Mesenchymal stem cell (in vitro differentiated cells and primary cell): ENCODE measurements at regions not wholly inside any gene's neighbourhood (a gene's known extent, or its start where the extent isn't known, plus 50 kb on each side); places are given as distances from the start of the nearest gene placed in this dataset.

ENCODE experiments used
- DNase-seq: peaks from one replicate; pipeline ENCODE4 v3.0.0-alpha.2; 2013
- H2AFZ ChIP-seq: one replicate; pipeline ENCODE4 v1.6.1; 2013; ENCODE audit warnings: low read depth, mild to moderate bottlenecking, control low read depth, inconsistent platforms, low read length, moderate library complexity
- H2AK5ac ChIP-seq: 2 replicates; pipeline ENCODE4 v1.6.1; 2013; ENCODE audit warnings: low read length, moderate library complexity, mild to moderate bottlenecking, inconsistent platforms; ENCODE audit not compliant: severe bottlenecking
- H2BK120ac ChIP-seq: one replicate; pipeline ENCODE4 v1.6.1; 2013; ENCODE audit warnings: low read depth, mild to moderate bottlenecking, inconsistent platforms, low read length, moderate library complexity
- H2BK12ac ChIP-seq, 2 experiments: one replicate each; pipeline ENCODE4 v1.6.1; 2013; ENCODE audit warnings: inconsistent platforms in 2 of 2, low read length in 2 of 2, mild to moderate bottlenecking in 2 of 2, moderate library complexity in 2 of 2, control low read depth in 1 of 2
- H2BK15ac ChIP-seq: one replicate; pipeline ENCODE4 v1.6.1; 2013; ENCODE audit warnings: mild to moderate bottlenecking, low read depth, inconsistent platforms; ENCODE audit not compliant: poor library complexity, severe bottlenecking
- H2BK5ac ChIP-seq: 2 replicates; pipeline ENCODE4 v1.6.1; 2013; ENCODE audit warnings: low read depth, mild to moderate bottlenecking, low read length, control low read depth, inconsistent platforms; ENCODE audit not compliant: poor library complexity, severe bottlenecking
- H3K14ac ChIP-seq, 2 experiments: one replicate each; pipeline ENCODE4 v1.6.1; 2013; ENCODE audit warnings: inconsistent platforms in 2 of 2, low read length in 2 of 2, control low read depth in 1 of 2, mild to moderate bottlenecking in 1 of 2, moderate library complexity in 1 of 2
- H3K18ac ChIP-seq, 2 experiments: one replicate each; pipeline ENCODE4 v1.6.1; 2013; ENCODE audit warnings: inconsistent platforms in 2 of 2, low read length in 2 of 2, control low read depth in 1 of 2, low read depth in 1 of 2, mild to moderate bottlenecking in 1 of 2
- H3K23ac ChIP-seq, 2 experiments: one replicate each; pipeline ENCODE4 v1.6.1; 2013; ENCODE audit warnings: inconsistent platforms in 2 of 2, low read length in 2 of 2, mild to moderate bottlenecking in 2 of 2, moderate library complexity in 2 of 2, control low read depth in 1 of 2
- H3K27ac ChIP-seq: 2 replicates; pipeline ENCODE4 v1.5.1; 2013; ENCODE audit warnings: mild to moderate bottlenecking, moderate library complexity, low read length, control low read depth, inconsistent platforms; ENCODE audit not compliant: poor library complexity, severe bottlenecking
- H3K27me3 ChIP-seq, 2 experiments: 2 replicates each; pipeline versions ENCODE4 v1.6.1 to v1.7.0; 2013; ENCODE audit warnings: low read length in 2 of 2, mild to moderate bottlenecking in 2 of 2, moderate library complexity in 2 of 2, control low read depth in 1 of 2, inconsistent platforms in 1 of 2; ENCODE audit not compliant: control insufficient read depth in 1 of 2, insufficient read depth in 1 of 2
- H3K36me3 ChIP-seq, 2 experiments: 2 replicates each; pipeline versions ENCODE4 v1.6.1 to v1.7.0; 2013; ENCODE audit warnings: low read length in 2 of 2, control low read depth in 1 of 2, inconsistent platforms in 1 of 2, low read depth in 1 of 2, mild to moderate bottlenecking in 1 of 2; ENCODE audit not compliant: insufficient read depth in 2 of 2, control insufficient read depth in 1 of 2
- H3K4ac ChIP-seq, 2 experiments: one replicate each; pipeline ENCODE4 v1.6.1; 2013; ENCODE audit warnings: inconsistent platforms in 2 of 2, low read length in 2 of 2, mild to moderate bottlenecking in 2 of 2, moderate library complexity in 2 of 2, control low read depth in 1 of 2, low read depth in 1 of 2
- H3K4me1 ChIP-seq: 2 replicates; pipeline ENCODE4 v1.6.1; 2013; ENCODE audit warnings: low read depth, low read length, control low read depth; ENCODE audit not compliant: control insufficient read depth, insufficient read depth
- H3K4me2 ChIP-seq: 2 replicates; pipeline ENCODE4 v1.6.1; 2013; ENCODE audit warnings: low read length, mild to moderate bottlenecking, inconsistent platforms; ENCODE audit not compliant: poor library complexity, severe bottlenecking
- H3K4me3 ChIP-seq, 2 experiments: 2 replicates each; pipeline versions ENCODE4 v1.5.1 to v1.7.0; 2013; ENCODE audit warnings: low read length in 2 of 2, mild to moderate bottlenecking in 2 of 2, control low read depth in 1 of 2, low read depth in 1 of 2; ENCODE audit not compliant: insufficient read depth in 1 of 2
- H3K79me1 ChIP-seq: replicated peaks from 2 replicates; pipeline ENCODE4 v1.6.1; 2013; ENCODE audit warnings: mild to moderate bottlenecking, control low read depth, low read length, inconsistent platforms; ENCODE audit not compliant: poor library complexity, severe bottlenecking
- H3K9ac ChIP-seq: 2 replicates; pipeline ENCODE4 v1.7.0; 2013; ENCODE audit warnings: mild to moderate bottlenecking, low read length, moderate library complexity
- H3K9me3 ChIP-seq: 2 replicates; pipeline ENCODE4 v1.7.0; 2013; ENCODE audit warnings: mild to moderate bottlenecking, low read length; ENCODE audit not compliant: control insufficient read depth
- H4K8ac ChIP-seq: one replicate; pipeline ENCODE4 v1.6.1; 2013; ENCODE audit warnings: inconsistent platforms, mild to moderate bottlenecking, low read length, moderate library complexity
- H4K91ac ChIP-seq: one replicate; pipeline ENCODE4 v1.6.1; 2013; ENCODE audit warnings: mild to moderate bottlenecking, low read length, inconsistent platforms
- WGBS: methylation state at CpG from one replicate; pipeline ENCODE4 v1.1.7; 2013; ENCODE audit warnings: mixed read lengths; 5-methylcytosine and 5-hydroxymethylcytosine counted together

GRCh38 chr2:129724021-129724757 is 255.3 kb upstream of the RAB6C start:
- H3K4ac ChIP-seq: no peak overlapping the region
- DNase-seq: no peak
- no peaks in the 10 kb centered on the region for H3K4me1 ChIP-seq
- no peak overlapping the region for H4K8ac ChIP-seq
- H3K27ac ChIP-seq: no peak overlapping the region
- H3K4me2 ChIP-seq: no peak overlapping the region
- H3K4me3 ChIP-seq: no peak overlapping the region
- no peak overlapping the region for H2AK5ac ChIP-seq
- peaks cover 0 to 29% of the 10 kb centered on the region in 2 experiments for H3K27me3 ChIP-seq
- no peaks in the 10 kb centered on the region for H3K79me1 ChIP-seq
- H2BK12ac ChIP-seq: no peak overlapping the region
- H3K14ac ChIP-seq: no peak overlapping the region
- no peak overlapping the region for H2AFZ ChIP-seq
- H2BK120ac ChIP-seq: no peak overlapping the region
- no peak overlapping the region for H2BK5ac ChIP-seq
- no peak overlapping the region for H3K9ac ChIP-seq
- no peaks in the 10 kb centered on the region for H3K36me3 ChIP-seq
- H3K9me3 ChIP-seq: no peaks in the 10 kb centered on the region
- no peak overlapping the region for H3K18ac ChIP-seq
- H2BK15ac ChIP-seq: no peak overlapping the region
- H3K23ac ChIP-seq: no peak overlapping the region
- no peak overlapping the region for H4K91ac ChIP-seq
- 80% methylated on average over 9 of the region's 10 CpGs for WGBS

GRCh38 chr2:129726216-129726615 is 253.2 kb upstream of the RAB6C start:
- Histone ChIP-seq H3K36me3 (no peaks in the 10 kb centered on the region), H2BK5ac (no peak overlapping the region), H3K27me3 (peaks cover 0 to 31% of the 10 kb centered on the region in 2 experiments), H2BK120ac (no peak overlapping the region), H3K27ac (no peak overlapping the region), H3K79me1 (no peaks in the 10 kb centered on the region), H2AFZ (no peak overlapping the region), H2BK12ac (no peak overlapping the region), H3K23ac (no peak overlapping the region), H3K9ac (no peak overlapping the region), H3K4me1 (no peaks in the 10 kb centered on the region), H2AK5ac (no peak overlapping the region), H3K14ac (no peak overlapping the region), H3K18ac (no peak overlapping the region), H3K4me3 (no peak overlapping the region), H3K9me3 (no peaks in the 10 kb centered on the region), H4K91ac (no peak overlapping the region), H4K8ac (no peak overlapping the region), H3K4ac (no peak overlapping the region), H3K4me2 (no peak overlapping the region), H2BK15ac (no peak overlapping the region)
- WGBS: 46% methylated on average over 5 of the region's 5 CpGs
- DNase-seq: no peak

GRCh38 chr2:129727286-129727685 is 252.2 kb upstream of the RAB6C start:
- Histone ChIP-seq H3K14ac (no peak overlapping the region), H4K91ac (no peak overlapping the region), H3K36me3 (no peaks in the 10 kb centered on the region), H3K4me1 (no peaks in the 10 kb centered on the region), H2BK12ac (no peak overlapping the region), H3K27ac (no peak overlapping the region), H4K8ac (no peak overlapping the region), H2AK5ac (no peak overlapping the region), H3K4me2 (no peak overlapping the region), H2BK120ac (no peak overlapping the region), H3K4ac (no peak overlapping the region), H2AFZ (no peak overlapping the region), H2BK5ac (no peak overlapping the region), H3K79me1 (no peaks in the 10 kb centered on the region), H2BK15ac (no peak overlapping the region), H3K4me3 (no peak overlapping the region), H3K23ac (no peak overlapping the region), H3K27me3 (peaks cover 0 to 29% of the 10 kb centered on the region in 2 experiments), H3K9ac (no peak overlapping the region), H3K9me3 (no peaks in the 10 kb centered on the region), H3K18ac (no peak overlapping the region)
- no peak for DNase-seq
- WGBS: 66% methylated on average over 4 of the region's 4 CpGs

- Histone ChIP-seq H2BK5ac (no peak overlapping the region), H3K18ac (no peak overlapping the region), H3K36me3 (no peaks in the 10 kb centered on the region), H3K9me3 (no peaks in the 10 kb centered on the region), H3K23ac (no peak overlapping the region), H2BK15ac (no peak overlapping the region), H3K9ac (no peak overlapping the region), H4K91ac (no peak overlapping the region), H3K27ac (no peak overlapping the region), H3K4ac (no peak overlapping the region), H3K4me2 (no peak overlapping the region), H2BK12ac (no peak overlapping the region), H2AFZ (no peak overlapping the region), H4K8ac (no peak overlapping the region), H2BK120ac (no peak overlapping the region), H3K4me1 (no peaks in the 10 kb centered on the region), H3K27me3 (peaks cover 0 to 26% of the 10 kb centered on the region in 2 experiments), H3K14ac (no peak overlapping the region), H3K79me1 (no peaks in the 10 kb centered on the region), H2AK5ac (no peak overlapping the region), H3K4me3 (no peak overlapping the region)
- no peak for DNase-seq
- 74% methylated on average over 13 of the region's 14 CpGs for WGBS
Measured at GRCh38 chr2:129728035-129728972, 251.2 kb upstream of the RAB6C start.
